Left ventricle myocardium superior (tissue), 1 donor: ENCODE measurements at regions not wholly inside any gene's neighbourhood (a gene's known extent, or its start where the extent isn't known, plus 50 kb on each side); places are given as distances from the start of the nearest gene placed in this dataset.
"Not testable (repeated sequence)": the region's sequence is repeated elsewhere in the genome, so short reads cannot be mapped to it uniquely, and the experiment has no call there.

Experiments used
- ATAC-seq: fragments of 200-7000 bp; cut with Tn5 transposase; one replicate; pipeline ENCODE4 v1.9.1; 2020; ENCODE audit warnings: mild to moderate bottlenecking, moderate library complexity
- DNase-seq: peaks from one replicate; pipeline ENCODE4 v3.0.0-alpha.2; 2020
- intact Hi-C: fragments of 100-400 bp; cut with micrococcal nuclease; formaldehyde crosslinking; loops from one replicate; pipeline ENCODE4 v1.11.0; 2022
- donor health status: DM: no; HTN: yes; CAD: no; lungs with severe emphysema.

- DNase-seq, result no peak
Observed at GRCh38 chr9:88880199-88880598, 111.1 kb upstream of the S1PR3 start.

GRCh38 chr9:88884291-88884690, 107.0 kb upstream of the S1PR3 start:
- ATAC-seq, DNase-seq, intact Hi-C loops: not testable (repeated sequence)

More at GRCh38 chr9:88880199-88880598, 111.1 kb upstream of the S1PR3 start:
- no peak for ATAC-seq
- intact Hi-C loops, result no loop called here

GRCh38 chr9:88886762-88887161, 104.5 kb upstream of the S1PR3 start:
- ATAC-seq, intact Hi-C loops, DNase-seq: not testable (repeated sequence)

- intact Hi-C loops, result no loop called here
- ATAC-seq (no peak), DNase-seq (no peak)
Observed at GRCh38 chr9:88889386-88889785, 101.9 kb upstream of the S1PR3 start.

GRCh38 chr9:88890546-88890945, 100.7 kb upstream of the S1PR3 start:
- intact Hi-C loops, result no loop called here

GRCh38 chr9:88891040-88891439, 100.2 kb upstream of the S1PR3 start:
- ATAC-seq (no peak), DNase-seq (no peak)
- intact Hi-C loops, result no loop called here

More at GRCh38 chr9:88890546-88890945, 100.7 kb upstream of the S1PR3 start:
- DNase-seq, result no peak
- ATAC-seq, result no peak

- intact Hi-C loops, result no loop called here
- DNase-seq (no peak), ATAC-seq (peak; percentile 87)
Observed at GRCh38 chr9:88892724-88893123, 98.5 kb upstream of the S1PR3 start.

GRCh38 chr9:88897081-88897480, 94.2 kb upstream of the S1PR3 start:
- ATAC-seq (no peak), DNase-seq (no peak)
- intact Hi-C loops, result no loop called here

- intact Hi-C loops, result no loop called here
- ATAC-seq, result no peak
- no peak for DNase-seq
Observed at GRCh38 chr9:88898039-88898720, 93.1 kb upstream of the S1PR3 start.

- intact Hi-C loops, result no loop called here
- ATAC-seq (no peak), DNase-seq (no peak)
Observed at GRCh38 chr9:88905506-88905905, 85.8 kb upstream of the S1PR3 start.

GRCh38 chr9:88915916-88916315, 75.4 kb upstream of the S1PR3 start:
- intact Hi-C loops, result no loop called here
- ATAC-seq (no peak), DNase-seq (no peak)

- ATAC-seq (no peak), DNase-seq (no peak)
- intact Hi-C loops, result no loop called here
Observed at GRCh38 chr9:88916894-88917293, 74.4 kb upstream of the S1PR3 start.

- ATAC-seq (no peak), DNase-seq (no peak)
- intact Hi-C loops, result no loop called here
Observed at GRCh38 chr9:88917375-88917774, 73.9 kb upstream of the S1PR3 start.

- intact Hi-C loops, ATAC-seq, DNase-seq: not testable (repeated sequence)
Observed at GRCh38 chr9:88918537-88918936, 72.7 kb upstream of the S1PR3 start.

- intact Hi-C loops, result no loop called here
- ATAC-seq (no peak), DNase-seq (no peak)
Observed at GRCh38 chr9:88920645-88921044, 70.6 kb upstream of the S1PR3 start.

GRCh38 chr9:88922091-88922490, 69.2 kb upstream of the S1PR3 start:
- no peak for DNase-seq
- intact Hi-C loops, result no loop called here
- no peak for ATAC-seq

GRCh38 chr9:88923092-88923491, 68.2 kb upstream of the S1PR3 start:
- no peak for ATAC-seq
- DNase-seq, result no peak
- intact Hi-C loops, result no loop called here

- ATAC-seq, result peak; percentile 42
- intact Hi-C loops, result no loop called here
- DNase-seq, result peak; percentile 34
Observed at GRCh38 chr9:88923653-88924288, 67.5 kb upstream of the S1PR3 start.

- intact Hi-C loops, result no loop called here
- no peak for DNase-seq
- ATAC-seq, result no peak
Observed at GRCh38 chr9:88925481-88925880, 65.8 kb upstream of the S1PR3 start.

GRCh38 chr9:88926781-88927505, 64.3 kb upstream of the S1PR3 start:
- ATAC-seq, result no peak
- DNase-seq, result no peak
- intact Hi-C loops, result no loop called here
